IMR-90 (cell line): ENCODE measurements at regions not wholly inside any gene's neighbourhood (a gene's known extent, or its start where the extent isn't known, plus 50 kb on each side); places are given as distances from the start of the nearest gene placed in this dataset.

Source experiments
- ATAC-seq: fragments of 200-7000 bp; cut with Tn5 transposase; 2 replicates; pipeline ENCODE4 v1.9.1; 2020; ENCODE audit warnings: low read depth, mild to moderate bottlenecking, moderate library complexity
- BruUV-seq: library from RNA; stranded (reverse); fragments of 400-500 nt; replicated peaks from 2 replicates; lab custom pipeline; 2021; lab: Mats Ljungman, UMichigan
- CTCF ChIA-PET: fragments of 300-600 bp; formaldehyde crosslinking; extraction: SDS; loops from one replicate; lab custom pipeline; 2021; ENCODE audit warnings: antibody characterized with exemption; lab: Yijun Ruan, JAX
- POLR2A ChIA-PET: fragments of 300-600 bp; sonication (Branson Sonifier 250); formaldehyde crosslinking; loops from one replicate; lab custom pipeline; 2022; ENCODE audit warnings: antibody characterized with exemption; ENCODE audit not compliant: unreplicated experiment; lab: Charles Lee
- DNase-seq: peaks from one replicate; pipeline ENCODE4 v3.0.0; 2013
- H2AFZ ChIP-seq: replicated peaks from 2 replicates; pipeline ENCODE3; 2013; ENCODE audit warnings: low read length, mild to moderate bottlenecking; ENCODE audit not compliant: poor library complexity
- H2AK5ac ChIP-seq: 2 replicates; pipeline ENCODE4 v1.6.1; 2013; ENCODE audit warnings: low read depth, low read length, inconsistent platforms
- H2AK9ac ChIP-seq: replicated peaks from 2 replicates; pipeline ENCODE3; 2013; ENCODE audit warnings: mild to moderate bottlenecking, low read depth, low read length, moderate library complexity; ENCODE audit not compliant: poor library complexity
- H2BK120ac ChIP-seq: 2 replicates; pipeline ENCODE4 v1.6.1; 2013; ENCODE audit warnings: low read depth, low read length, inconsistent platforms
- H2BK15ac ChIP-seq: 3 replicates; pipeline ENCODE4 v1.6.1; 2013; ENCODE audit warnings: low read depth, low read length, inconsistent platforms
- H2BK20ac ChIP-seq: 2 replicates; pipeline ENCODE4 v1.6.1; 2013; ENCODE audit warnings: low read depth, mild to moderate bottlenecking, inconsistent platforms, low read length, moderate library complexity
- H2BK5ac ChIP-seq: 2 replicates; pipeline ENCODE4 v1.6.1; 2013; ENCODE audit warnings: mild to moderate bottlenecking, low read depth, low read length, inconsistent platforms; ENCODE audit not compliant: poor library complexity, severe bottlenecking
- H3K14ac ChIP-seq: replicated peaks from 2 replicates; pipeline ENCODE4 v1.6.1; 2013; ENCODE audit warnings: low read depth, low read length, inconsistent platforms
- H3K18ac ChIP-seq: 2 replicates; pipeline ENCODE4 v1.6.1; 2013; ENCODE audit warnings: low read depth, low read length, control low read depth
- H3K23ac ChIP-seq: 2 replicates; pipeline ENCODE4 v1.6.1; 2013; ENCODE audit warnings: low read depth, low read length, inconsistent platforms
- H3K27ac ChIP-seq: 2 replicates; pipeline ENCODE4 v1.5.1; 2013; ENCODE audit warnings: mild to moderate bottlenecking, control low read depth, low read length; ENCODE audit not compliant: insufficient read depth
- H3K27me3 ChIP-seq: 2 replicates; pipeline ENCODE4 v1.6.1; 2013; ENCODE audit warnings: low read length; ENCODE audit not compliant: control insufficient read depth, insufficient read depth
- H3K36me3 ChIP-seq: 2 replicates; pipeline ENCODE4 v1.6.1; 2013; ENCODE audit warnings: low read length, mixed read lengths; ENCODE audit not compliant: control insufficient read depth, insufficient read depth
- H3K4ac ChIP-seq: 2 replicates; pipeline ENCODE4 v1.6.1; 2013; ENCODE audit warnings: low read depth, low read length, inconsistent platforms
- H3K4me1 ChIP-seq: 2 replicates; pipeline ENCODE4 v1.6.1; 2013; ENCODE audit warnings: low read length, mixed read lengths; ENCODE audit not compliant: control insufficient read depth, insufficient read depth
- H3K4me2 ChIP-seq: 2 replicates; pipeline ENCODE4 v1.6.1; 2013; ENCODE audit warnings: low read depth, mild to moderate bottlenecking, control low read depth, low read length, moderate library complexity
- H3K4me3 ChIP-seq: 2 replicates; pipeline ENCODE4 v1.5.1; 2013; ENCODE audit warnings: low read depth, mild to moderate bottlenecking, control low read depth, low read length, moderate library complexity; ENCODE audit not compliant: insufficient read depth
- H3K56ac ChIP-seq: 2 replicates; pipeline ENCODE4 v1.6.1; 2013; ENCODE audit warnings: low read length, inconsistent platforms; ENCODE audit not compliant: insufficient read depth; ENCODE audit errors: extremely low read depth
- H3K79me1 ChIP-seq, 2 experiments: 2 replicates each; pipeline ENCODE4 v1.6.1; 2013; ENCODE audit warnings: low read length in 2 of 2, inconsistent platforms in 1 of 2, low read depth in 1 of 2
- H3K9ac ChIP-seq: 2 replicates; pipeline ENCODE4 v1.6.1; 2013; ENCODE audit warnings: low read depth, low read length, control low read depth
- H3K9me1 ChIP-seq: 2 replicates; pipeline ENCODE4 v1.6.1; 2013; ENCODE audit warnings: low read length, inconsistent platforms; ENCODE audit not compliant: insufficient read depth
- H3K9me3 ChIP-seq: 2 replicates; pipeline ENCODE4 v1.6.1; 2013; ENCODE audit warnings: low read length; ENCODE audit not compliant: control insufficient read depth, insufficient read depth
- H4K20me1 ChIP-seq: 2 replicates; pipeline ENCODE4 v1.6.1; 2013; ENCODE audit warnings: low read length, inconsistent platforms; ENCODE audit not compliant: insufficient read depth
- H4K5ac ChIP-seq: 2 replicates; pipeline ENCODE4 v1.6.1; 2013; ENCODE audit warnings: mild to moderate bottlenecking, low read depth, low read length, control low read depth
- H4K8ac ChIP-seq, 2 experiments: 2 replicates each; pipeline ENCODE4 v1.6.1; 2013; ENCODE audit warnings: low read depth in 2 of 2, low read length in 2 of 2, control low read depth in 1 of 2, inconsistent platforms in 1 of 2
- H4K91ac ChIP-seq: 2 replicates; pipeline ENCODE4 v1.6.1; 2013; ENCODE audit warnings: low read depth, low read length, inconsistent platforms; ENCODE audit not compliant: insufficient read depth
- MAZ ChIP-seq: IDR thresholded peaks from 2 replicates; pipeline ENCODE4 v1.6.1; 2012; ENCODE audit warnings: low read depth, mild to moderate bottlenecking, low read length, improper control_type of control experiment, moderate library complexity, borderline replicate concordance
- RFX5 ChIP-seq: IDR thresholded peaks from 2 replicates; pipeline ENCODE4 v1.8.0; 2012; ENCODE audit warnings: low read depth, mild to moderate bottlenecking, low read length, moderate library complexity
- SMC3 ChIP-seq: fragments of 150-350 bp; IDR thresholded peaks from 2 replicates; pipeline ENCODE4 v1.6.1; 2016; ENCODE audit warnings: low read depth, mild to moderate bottlenecking, antibody characterized with exemption, low read length, moderate library complexity
- WGBS, 2 experiments: methylation state at CpG; one replicate each; pipeline versions ENCODE4 v1.1.5 to v1.1.7; 2013; ENCODE audit warnings: missing lambda C conversion rate in 2 of 2; ENCODE audit not compliant: insufficient read length in 1 of 2; ENCODE audit errors: extremely low coverage in 2 of 2; 5-methylcytosine and 5-hydroxymethylcytosine counted together
- dilution Hi-C: fragments of 300-500 bp; cut with HindIII; formaldehyde crosslinking; loops from one replicate; pipeline ENCODE4 v1.14.3; 2018; ENCODE audit warnings: low sequenced_read_pairs; ENCODE audit not compliant: unreplicated experiment
- in situ Hi-C: fragments of 300-500 bp; cut with MboI; formaldehyde crosslinking; loops from 3 replicates; pipeline ENCODE4 v1.14.3; 2019; ENCODE audit warnings: low sequenced_read_pairs, inconsistent platforms, mixed read lengths
- intact Hi-C: fragments of 100-400 bp; cut with micrococcal nuclease; formaldehyde crosslinking; loops from 2 replicates; pipeline ENCODE4 v1.10.0; 2022

GRCh38 chr14:82414853-82415539, 881.3 kb upstream of the SEL1L start:
- Histone ChIP-seq H3K4me1 (no peaks in the 10 kb centered on the region), H3K36me3 (no peaks in the 10 kb centered on the region), H3K27me3 (no peaks in the 10 kb centered on the region), H3K79me1 (no peaks in the 10 kb centered on the region), H2BK120ac (no peak overlapping the region), H3K14ac (no peak overlapping the region), H3K4me3 (no peak overlapping the region), H4K20me1 (no peaks in the 10 kb centered on the region), H3K4me2 (no peak overlapping the region), H2BK15ac (no peak overlapping the region), H2BK5ac (no peak overlapping the region), H3K9me3 (peaks cover 9% of the 10 kb centered on the region), H4K8ac (no peak overlapping the region), H2AK9ac (no peak overlapping the region), H4K5ac (no peak overlapping the region), H3K56ac (no peak overlapping the region), H3K4ac (no peak overlapping the region), H3K23ac (no peak overlapping the region), H3K9ac (no peak overlapping the region), H2BK20ac (no peak overlapping the region), H4K91ac (no peak overlapping the region), H2AFZ (no peak overlapping the region), H2AK5ac (no peak overlapping the region), H3K9me1 (no peaks in the 10 kb centered on the region), H3K18ac (no peak overlapping the region), H3K27ac (no peak overlapping the region)
- TF ChIP-seq MAZ (no peak), RFX5 (no peak), SMC3 (no peak)
- dilution Hi-C loops (no loop called here), in situ Hi-C loops (no loop called here), intact Hi-C loops (no loop called here)
- no CpG with 5 or more reads among the region's 1 CpG for WGBS, 2 experiments
- ATAC-seq (no peak), DNase-seq (no peak)
- BruUV-seq: no TSS peak
- CTCF ChIA-PET: no interaction called here
- POLR2A ChIA-PET: no interaction called here
